ENCODE measurements at regions not wholly inside any gene's neighbourhood (a gene's known extent, or its start where the extent isn't known, plus 50 kb on each side); places are given as distances from the start of the nearest gene placed in this dataset.
A peak's percentile ranks its signal among the peaks of the same experiment; 100 is the strongest.

DNA sequence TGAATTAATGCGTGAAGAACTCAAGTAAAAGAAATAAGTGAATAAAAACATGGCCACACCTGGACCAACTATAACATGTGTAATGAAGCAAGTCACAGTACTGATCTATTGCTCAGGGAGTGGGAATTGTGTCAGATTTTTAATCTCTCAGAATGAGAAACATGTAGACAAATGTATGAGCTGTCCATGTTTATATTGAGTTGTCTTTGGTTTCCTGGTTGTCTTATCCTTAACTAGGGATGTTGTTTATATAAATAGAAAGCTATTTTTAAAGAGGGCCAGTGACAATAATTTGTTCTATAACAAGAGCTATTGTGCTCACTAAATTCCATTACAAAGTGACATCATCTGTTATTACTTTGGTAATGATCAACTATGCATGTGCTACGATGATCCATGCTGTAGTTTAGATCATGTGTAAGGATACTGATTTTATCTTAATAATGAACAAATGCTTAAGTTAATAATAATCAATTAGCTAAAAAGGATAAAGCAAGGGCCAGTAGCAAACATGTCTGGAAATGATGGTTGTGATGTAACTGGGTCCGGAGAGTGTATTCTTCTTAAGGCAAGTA is 91.3 kb upstream of the RTL1 start:
- no peak for ATAC-seq
- no peak for DNase-seq
- 69% methylated on average over 3 of the region's 3 CpGs for WGBS (ENCODE audit: insufficient coverage, low coverage, low lambda C conversion rate, missing lambda C conversion rate)
- intact Hi-C loops (cut with DNase I), result no loop called here
- Histone ChIP-seq H3K27ac (no peak overlapping the region), H3K4me3 (no peak overlapping the region), H3K36me3 (no peaks in the 10 kb centered on the region), H3K9me3 (no peaks in the 10 kb centered on the region), H3K27me3 (no peaks in the 10 kb centered on the region), H3K4me1 (no peaks in the 10 kb centered on the region)
- TF ChIP-seq, protein P1, sequence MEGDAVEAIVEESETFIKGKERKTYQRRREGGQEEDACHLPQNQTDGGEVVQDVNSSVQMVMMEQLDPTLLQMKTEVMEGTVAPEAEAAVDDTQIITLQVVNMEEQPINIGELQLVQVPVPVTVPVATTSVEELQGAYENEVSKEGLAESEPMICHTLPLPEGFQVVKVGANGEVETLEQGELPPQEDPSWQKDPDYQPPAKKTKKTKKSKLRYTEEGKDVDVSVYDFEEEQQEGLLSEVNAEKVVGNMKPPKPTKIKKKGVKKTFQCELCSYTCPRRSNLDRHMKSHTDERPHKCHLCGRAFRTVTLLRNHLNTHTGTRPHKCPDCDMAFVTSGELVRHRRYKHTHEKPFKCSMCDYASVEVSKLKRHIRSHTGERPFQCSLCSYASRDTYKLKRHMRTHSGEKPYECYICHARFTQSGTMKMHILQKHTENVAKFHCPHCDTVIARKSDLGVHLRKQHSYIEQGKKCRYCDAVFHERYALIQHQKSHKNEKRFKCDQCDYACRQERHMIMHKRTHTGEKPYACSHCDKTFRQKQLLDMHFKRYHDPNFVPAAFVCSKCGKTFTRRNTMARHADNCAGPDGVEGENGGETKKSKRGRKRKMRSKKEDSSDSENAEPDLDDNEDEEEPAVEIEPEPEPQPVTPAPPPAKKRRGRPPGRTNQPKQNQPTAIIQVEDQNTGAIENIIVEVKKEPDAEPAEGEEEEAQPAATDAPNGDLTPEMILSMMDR (IDR thresholded peaks at IDR 0.05), result no peak
- no peak for TF ChIP-seq POLR2A (IDR thresholded peaks at IDR 0.05)

DNA sequence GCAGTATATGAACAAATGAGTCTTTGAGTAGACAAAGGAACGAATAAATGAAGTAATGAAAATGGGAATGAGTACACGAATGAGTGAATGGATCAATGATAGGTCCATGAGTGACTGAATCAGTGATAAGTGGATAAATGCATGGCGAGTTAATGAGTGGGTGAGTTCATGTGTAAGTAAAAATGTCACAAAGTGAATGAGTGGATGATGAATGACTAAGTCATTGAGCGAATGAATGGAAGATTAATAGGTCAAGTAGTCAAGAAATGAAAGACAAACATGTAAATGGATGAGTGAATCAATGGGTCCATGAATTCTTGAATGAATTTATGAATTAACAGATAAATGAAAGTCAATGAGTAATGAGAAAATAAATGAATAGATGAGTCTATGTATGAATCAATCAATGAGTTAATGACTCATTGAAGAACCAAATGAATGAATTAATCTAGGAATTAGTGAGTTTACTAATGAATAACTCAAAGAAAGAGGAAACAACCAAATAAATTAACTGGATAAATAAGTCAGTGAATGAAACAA is 97.3 kb upstream of the RTL1 start:
- no peak for ATAC-seq
- TF ChIP-seq, protein P1 (IDR thresholded peaks at IDR 0.05), result no peak
- TF ChIP-seq POLR2A (IDR thresholded peaks at IDR 0.05), result no peak
- intact Hi-C loops (cut with DNase I), result no loop called here

DNA sequence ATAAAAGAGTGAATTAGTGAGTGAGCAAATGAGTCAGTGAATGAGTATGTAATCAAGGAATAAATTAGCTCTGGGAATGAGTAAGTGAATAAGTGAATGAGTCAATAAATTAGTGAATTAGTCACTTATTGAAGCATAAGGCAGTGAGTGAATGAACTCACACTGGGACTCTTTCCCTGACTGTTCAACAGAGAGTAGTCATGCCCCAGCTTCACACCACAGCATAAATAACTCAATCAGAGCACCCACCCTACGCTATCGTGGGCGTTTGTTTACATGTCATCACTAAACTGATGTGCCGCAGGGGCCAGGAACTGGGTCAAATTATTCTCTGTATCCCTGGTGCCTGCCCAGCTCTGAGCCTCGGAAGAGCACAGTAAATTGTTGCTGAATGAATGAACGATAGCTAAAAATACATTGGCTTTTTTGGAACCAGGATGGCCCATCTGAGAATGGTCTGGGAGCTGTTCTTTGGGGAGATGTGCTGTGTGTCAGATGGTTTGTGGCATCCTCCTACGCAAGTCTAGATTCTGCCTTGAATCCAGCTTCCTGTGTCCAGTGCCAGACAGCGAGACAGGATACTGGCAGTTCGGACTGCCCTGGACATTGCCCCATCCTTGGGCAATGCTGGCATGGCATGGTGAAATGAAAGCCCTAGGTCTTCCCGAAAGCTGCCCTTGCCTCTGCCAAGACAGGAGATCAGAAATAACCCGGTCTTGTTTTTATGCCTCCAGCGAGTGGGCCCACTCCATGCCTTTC is 98.0 kb upstream of the RTL1 start:
- H3K27me3 ChIP-seq, result no peaks in the 10 kb centered on the region
- no peak for TF ChIP-seq POLR2A (IDR thresholded peaks at IDR 0.05)
- TF ChIP-seq, protein P1 (IDR thresholded peaks at IDR 0.05), result no peak
- H3K27ac ChIP-seq, result no peak overlapping the region
- DNase-seq, result no peak
- no peaks in the 10 kb centered on the region for H3K36me3 ChIP-seq
- intact Hi-C loops (cut with DNase I), result no loop called here
- no peaks in the 10 kb centered on the region for H3K9me3 ChIP-seq
- peak; percentile 36 to 75 (median 60) for ATAC-seq
- H3K4me3 ChIP-seq, result no peak overlapping the region
- 60% methylated on average over 6 of the region's 12 CpGs for WGBS (ENCODE audit: insufficient coverage, low coverage, low lambda C conversion rate, missing lambda C conversion rate)
- H3K4me1 ChIP-seq, result no peaks in the 10 kb centered on the region

More for the DNA sequence above, 97.3 kb upstream of the RTL1 start:
- Histone ChIP-seq H3K27ac (no peak overlapping the region), H3K9me3 (no peaks in the 10 kb centered on the region), H3K27me3 (no peaks in the 10 kb centered on the region), H3K4me1 (no peaks in the 10 kb centered on the region), H3K4me3 (no peak overlapping the region), H3K36me3 (no peaks in the 10 kb centered on the region)
- WGBS (ENCODE audit: insufficient coverage, low coverage, low lambda C conversion rate, missing lambda C conversion rate), result 49% methylated on average over 4 of the region's 4 CpGs
- no peak for DNase-seq

DNA sequence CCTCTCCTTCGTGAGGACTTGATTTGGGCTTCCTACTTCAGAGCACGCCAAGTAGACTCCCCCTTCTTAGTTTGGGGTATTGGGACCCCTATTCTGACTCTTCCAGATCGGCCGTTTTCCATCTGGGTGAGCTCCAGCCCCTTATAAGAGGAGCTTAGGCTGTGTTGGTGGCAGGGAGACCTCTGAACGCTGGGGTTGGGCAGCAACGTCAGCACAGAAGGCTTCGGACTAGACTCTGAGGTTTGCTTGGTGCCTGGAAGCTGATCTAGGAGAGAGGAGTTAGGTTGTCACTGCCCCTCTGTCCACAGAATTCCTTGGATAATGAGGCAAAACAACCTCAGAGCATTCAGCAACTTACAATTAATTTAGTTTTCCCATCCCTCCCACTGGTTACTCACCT is 99.2 kb upstream of the RTL1 start:
- ATAC-seq (no peak), DNase-seq (no peak)
- intact Hi-C loops (cut with DNase I), result no loop called here
- TF ChIP-seq POLR2A (IDR thresholded peaks at IDR 0.05), result no peak
- TF ChIP-seq, protein P1 (IDR thresholded peaks at IDR 0.05), result no peak
- no peaks in the 10 kb centered on the region for H3K9me3 ChIP-seq
- WGBS (ENCODE audit: insufficient coverage, low coverage, low lambda C conversion rate, missing lambda C conversion rate), result 55% methylated on average over 6 of the region's 7 CpGs
- no peak overlapping the region for H3K4me3 ChIP-seq
- no peak overlapping the region for H3K27ac ChIP-seq
- no peaks in the 10 kb centered on the region for H3K36me3 ChIP-seq
- H3K27me3 ChIP-seq, result no peaks in the 10 kb centered on the region
- H3K4me1 ChIP-seq, result no peaks in the 10 kb centered on the region

Data from right lobe of liver (tissue), 6 donors.